ENCODE measurements at regions not wholly inside any gene's neighbourhood (a gene's known extent, or its start where the extent isn't known, plus 50 kb on each side); places are given as distances from the start of the nearest gene placed in this dataset.

- ATAC-seq (ENCODE audit: low FRiP score) (no peak), DNase-seq (ENCODE audit: low spot score) (no peak)
- TF ChIP-seq CTCF (IDR thresholded peaks at IDR 0.05), result no peak
Measured at GRCh38 chr1:209443361-209443931, 140.1 kb upstream of the CAMK1G start.

GRCh38 chr1:209443975-209444651 is 139.4 kb upstream of the CAMK1G start:
- ATAC-seq (ENCODE audit: low FRiP score) (no peak), DNase-seq (ENCODE audit: low spot score) (no peak)
- TF ChIP-seq CTCF (IDR thresholded peaks at IDR 0.05), result no peak

GRCh38 chr1:209444961-209445360 is 138.6 kb upstream of the CAMK1G start:
- TF ChIP-seq CTCF (IDR thresholded peaks at IDR 0.05), result no peak
- no peak for ATAC-seq (ENCODE audit: low FRiP score)
- DNase-seq (ENCODE audit: low spot score), result no peak

GRCh38 chr1:209445576-209445975 is 137.9 kb upstream of the CAMK1G start:
- no peak for TF ChIP-seq CTCF (IDR thresholded peaks at IDR 0.05)

GRCh38 chr1:209446356-209446755 is 137.2 kb upstream of the CAMK1G start:
- DNase-seq (ENCODE audit: low spot score) (no peak), ATAC-seq (ENCODE audit: low FRiP score) (no peak)
- no peak for TF ChIP-seq CTCF (IDR thresholded peaks at IDR 0.05)

More at GRCh38 chr1:209445576-209445975, 137.9 kb upstream of the CAMK1G start:
- no peak for DNase-seq (ENCODE audit: low spot score)
- ATAC-seq (ENCODE audit: low FRiP score), result no peak

GRCh38 chr1:209454340-209454994 is 129.0 kb upstream of the CAMK1G start:
- DNase-seq (ENCODE audit: low spot score) (no peak), ATAC-seq (ENCODE audit: low FRiP score) (no peak)
- TF ChIP-seq CTCF (IDR thresholded peaks at IDR 0.05), result no peak

GRCh38 chr1:209455145-209455544 is 128.4 kb upstream of the CAMK1G start:
- ATAC-seq (ENCODE audit: low FRiP score), result no peak
- DNase-seq (ENCODE audit: low spot score), result no peak
- TF ChIP-seq CTCF (IDR thresholded peaks at IDR 0.05), result no peak
